ACC112 (cell line): ENCODE measurements at regions not wholly inside any gene's neighbourhood (a gene's known extent, or its start where the extent isn't known, plus 50 kb on each side); places are given as distances from the start of the nearest gene placed in this dataset.

Experiments
- H2AFZ ChIP-seq: fragments of 200-600 bp; sonication (generic); one replicate; pipeline ENCODE4 v1.6.0; 2017; ENCODE audit warnings: antibody characterized with exemption, low read length; ENCODE audit not compliant: unreplicated experiment
- H3K27ac ChIP-seq: fragments of 200-600 bp; sonication (generic); 2 replicates; pipeline ENCODE4 v1.5.1; 2014; ENCODE audit warnings: low read depth, mild to moderate bottlenecking, antibody characterized with exemption, low read length, moderate library complexity
- H3K27me3 ChIP-seq: fragments of 200-600 bp; sonication (generic); 2 replicates; pipeline ENCODE4 v1.6.1; 2014; ENCODE audit warnings: mild to moderate bottlenecking, antibody characterized with exemption, low read length, moderate library complexity, mixed read lengths; ENCODE audit not compliant: insufficient read depth
- H3K36me3 ChIP-seq: fragments of 200-600 bp; sonication (generic); 2 replicates; pipeline ENCODE4 v1.6.1; 2016; ENCODE audit warnings: mild to moderate bottlenecking, antibody characterized with exemption, low read length, moderate library complexity, mixed read lengths; ENCODE audit not compliant: insufficient read depth
- H3K4me1 ChIP-seq: fragments of 200-600 bp; sonication (generic); one replicate; pipeline ENCODE4 v1.6.1; 2016; ENCODE audit warnings: low read length, mixed read lengths; ENCODE audit not compliant: insufficient read depth, unreplicated experiment, control insufficient read depth
- H3K4me3 ChIP-seq: fragments of 200-600 bp; sonication (generic); 2 replicates; pipeline ENCODE4 v1.5.1; 2014; ENCODE audit warnings: mild to moderate bottlenecking, low read depth, low read length
- H3K79me2 ChIP-seq: fragments of 200-600 bp; sonication (generic); one replicate; pipeline ENCODE4 v1.6.0; 2016; ENCODE audit warnings: low read length; ENCODE audit not compliant: control insufficient read depth, unreplicated experiment, insufficient read depth

DNA sequence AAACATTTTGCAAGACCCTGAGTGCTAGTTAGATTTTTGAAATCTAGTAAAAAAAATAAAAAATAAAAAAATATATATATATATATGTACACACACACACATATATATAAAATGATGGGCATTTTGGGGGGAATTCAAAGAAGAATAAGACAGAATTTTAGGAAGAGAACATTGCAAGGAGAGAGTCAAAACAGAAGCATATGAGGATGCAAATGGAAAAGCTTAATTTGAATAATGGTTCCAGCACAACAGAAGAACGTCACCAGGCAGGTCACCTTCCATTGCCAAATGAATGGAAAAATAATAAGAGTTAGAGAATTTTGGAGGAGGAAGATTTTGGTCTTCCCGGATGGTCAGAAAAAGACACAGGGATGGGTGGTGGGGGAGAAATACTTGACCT lies 1097.2 kb downstream of the BCL11A start:
- Histone ChIP-seq H3K36me3 (no peaks in the 10 kb centered on the region), H2AFZ (no peak overlapping the region), H3K27me3 (no peaks in the 10 kb centered on the region), H3K27ac (no peak overlapping the region), H3K4me1 (no peaks in the 10 kb centered on the region), H3K79me2 (no peaks in the 10 kb centered on the region), H3K4me3 (no peak overlapping the region)

DNA sequence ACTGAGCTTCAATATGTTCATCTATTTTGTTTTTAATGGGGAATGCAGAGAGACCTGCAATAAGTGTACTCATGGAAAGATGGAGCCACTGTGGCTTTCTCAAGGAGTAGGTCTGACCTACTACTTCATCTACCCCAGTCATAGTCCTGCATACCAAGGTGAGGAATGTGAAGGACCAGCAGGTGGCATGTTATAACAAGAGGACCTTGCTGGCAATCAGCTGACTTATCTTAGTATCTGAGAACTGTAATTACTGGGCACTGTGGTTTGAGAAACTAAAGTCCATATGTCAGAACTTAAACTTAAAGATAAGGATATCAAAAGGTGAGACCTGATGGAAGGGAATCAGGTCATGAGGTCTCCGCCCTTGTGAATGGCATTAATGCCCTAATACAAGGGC lies 1104.2 kb downstream of the BCL11A start:
- no peaks in the 10 kb centered on the region for H3K27me3 ChIP-seq
- H3K4me3 ChIP-seq = no peak overlapping the region
- H3K79me2 ChIP-seq = no peaks in the 10 kb centered on the region
- H3K36me3 ChIP-seq = no peaks in the 10 kb centered on the region
- no peak overlapping the region for H2AFZ ChIP-seq
- H3K27ac ChIP-seq = no peak overlapping the region
- H3K4me1 ChIP-seq = no peaks in the 10 kb centered on the region

DNA sequence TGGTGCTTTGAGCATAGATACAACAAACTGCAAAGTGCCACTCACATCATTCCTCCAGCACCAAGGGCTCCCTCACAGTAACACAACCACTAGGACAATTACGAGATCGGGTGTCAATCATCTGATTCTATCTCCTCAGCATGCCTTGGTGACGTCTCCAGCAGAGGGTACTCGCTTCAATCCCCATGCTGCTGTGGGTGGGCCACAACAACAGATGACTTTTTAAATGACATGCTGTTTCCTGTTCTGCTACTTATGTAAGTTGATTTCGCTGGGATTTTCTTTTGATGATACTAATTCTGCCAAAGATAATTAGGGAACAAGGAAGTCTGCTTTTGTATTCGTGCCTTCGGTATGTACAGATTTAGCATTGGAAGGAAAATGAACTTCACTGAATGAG lies 1113.0 kb downstream of the BCL11A start:
- H3K27me3 ChIP-seq = no peaks in the 10 kb centered on the region
- H2AFZ ChIP-seq = no peak overlapping the region
- no peaks in the 10 kb centered on the region for H3K4me1 ChIP-seq
- H3K36me3 ChIP-seq = no peaks in the 10 kb centered on the region
- no peak overlapping the region for H3K4me3 ChIP-seq
- H3K79me2 ChIP-seq = no peaks in the 10 kb centered on the region
- H3K27ac ChIP-seq = no peak overlapping the region

DNA sequence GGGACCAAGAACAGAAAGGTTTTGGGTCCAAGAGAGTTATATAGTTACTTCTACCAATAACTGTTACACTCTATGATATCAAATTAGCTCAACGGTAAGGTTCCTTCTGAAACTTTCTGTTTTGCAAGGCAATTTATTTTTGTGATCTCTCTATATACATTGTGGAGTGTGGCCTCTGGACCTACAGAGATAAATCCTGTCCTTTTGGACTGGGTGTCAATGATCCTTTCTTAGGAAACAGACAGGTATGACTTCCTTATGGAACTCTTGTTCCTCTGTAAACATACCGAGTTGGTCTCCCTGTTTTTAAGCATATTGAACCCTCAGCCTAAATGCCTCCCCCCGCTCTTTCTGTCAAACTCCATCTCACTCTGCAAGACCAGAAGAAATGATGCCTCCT lies 1117.8 kb downstream of the BCL11A start:
- Histone ChIP-seq H3K27ac (no peak overlapping the region), H3K79me2 (no peaks in the 10 kb centered on the region), H3K27me3 (no peaks in the 10 kb centered on the region), H3K4me1 (no peaks in the 10 kb centered on the region), H3K36me3 (no peaks in the 10 kb centered on the region), H2AFZ (no peak overlapping the region), H3K4me3 (no peak overlapping the region)

DNA sequence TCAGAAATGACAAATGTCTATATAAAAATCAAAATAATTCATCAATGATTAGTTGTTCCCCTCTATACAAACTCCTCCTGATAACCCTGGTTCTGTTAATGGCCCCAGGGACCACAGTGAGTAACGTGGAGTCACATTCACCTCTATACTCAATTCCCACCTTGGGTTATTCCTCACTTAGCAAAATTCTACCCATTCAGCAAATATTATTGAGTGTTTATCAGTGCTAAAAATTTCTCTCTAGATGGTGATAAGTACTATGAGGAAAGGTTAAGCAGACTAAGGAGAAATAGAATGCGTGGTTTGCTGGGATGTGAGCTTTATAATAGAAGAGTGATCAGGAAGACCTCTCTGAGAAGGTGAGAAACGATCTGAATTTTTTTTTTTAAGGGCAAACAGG lies 1124.5 kb downstream of the BCL11A start:
- Histone ChIP-seq H3K36me3 (no peaks in the 10 kb centered on the region), H3K79me2 (no peaks in the 10 kb centered on the region), H3K27me3 (no peaks in the 10 kb centered on the region), H3K27ac (no peak overlapping the region), H2AFZ (no peak overlapping the region), H3K4me3 (no peak overlapping the region), H3K4me1 (no peaks in the 10 kb centered on the region)

DNA sequence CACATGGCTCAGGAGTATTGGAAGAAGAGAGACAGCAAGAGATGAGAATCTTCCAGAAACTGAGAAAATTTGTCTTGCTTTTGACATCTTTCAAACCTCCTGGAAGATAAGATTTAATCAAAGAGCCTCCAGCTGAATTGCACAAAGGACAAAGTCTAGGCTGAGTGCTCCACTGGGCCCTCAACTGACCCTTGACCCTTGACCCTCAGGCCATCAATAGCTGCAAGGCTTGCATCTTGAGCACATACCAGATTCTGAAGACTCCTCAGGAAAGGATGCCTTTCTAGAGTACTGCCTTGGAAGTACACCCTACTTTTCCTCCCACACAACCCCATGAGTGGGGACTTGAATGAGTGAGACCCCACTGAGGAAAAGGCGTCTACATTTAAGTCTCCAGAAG lies 1125.5 kb downstream of the BCL11A start:
- no peak overlapping the region for H3K27ac ChIP-seq

DNA sequence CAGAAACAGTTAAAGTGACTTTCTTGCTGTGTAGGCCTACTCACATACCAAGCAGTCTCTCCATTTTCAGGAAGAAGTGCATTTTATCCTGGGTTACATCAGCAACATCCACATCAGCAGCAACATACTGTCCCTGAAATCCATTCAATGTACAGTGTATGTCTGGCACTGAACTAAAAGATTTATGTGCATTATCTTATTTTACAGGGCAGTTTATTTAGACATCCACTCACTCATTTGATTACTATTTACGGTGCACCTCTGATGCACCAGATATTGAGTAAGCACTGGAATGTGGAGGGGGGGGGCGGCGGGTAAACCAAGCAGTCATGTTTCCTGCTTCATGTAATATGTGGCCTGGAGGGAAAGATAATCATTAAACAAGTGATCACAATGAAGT lies 1128.2 kb downstream of the BCL11A start:
- H3K4me3 ChIP-seq = no peak overlapping the region
- H3K79me2 ChIP-seq = no peaks in the 10 kb centered on the region
- no peak overlapping the region for H2AFZ ChIP-seq
- H3K4me1 ChIP-seq = no peaks in the 10 kb centered on the region
- H3K27me3 ChIP-seq = no peaks in the 10 kb centered on the region
- H3K36me3 ChIP-seq = no peaks in the 10 kb centered on the region
- no peak overlapping the region for H3K27ac ChIP-seq

More for the DNA sequence above, 1125.5 kb downstream of the BCL11A start:
- Histone ChIP-seq H3K27me3 (no peaks in the 10 kb centered on the region), H3K79me2 (no peaks in the 10 kb centered on the region), H3K4me3 (no peak overlapping the region), H3K4me1 (no peaks in the 10 kb centered on the region), H2AFZ (no peak overlapping the region), H3K36me3 (no peaks in the 10 kb centered on the region)

DNA sequence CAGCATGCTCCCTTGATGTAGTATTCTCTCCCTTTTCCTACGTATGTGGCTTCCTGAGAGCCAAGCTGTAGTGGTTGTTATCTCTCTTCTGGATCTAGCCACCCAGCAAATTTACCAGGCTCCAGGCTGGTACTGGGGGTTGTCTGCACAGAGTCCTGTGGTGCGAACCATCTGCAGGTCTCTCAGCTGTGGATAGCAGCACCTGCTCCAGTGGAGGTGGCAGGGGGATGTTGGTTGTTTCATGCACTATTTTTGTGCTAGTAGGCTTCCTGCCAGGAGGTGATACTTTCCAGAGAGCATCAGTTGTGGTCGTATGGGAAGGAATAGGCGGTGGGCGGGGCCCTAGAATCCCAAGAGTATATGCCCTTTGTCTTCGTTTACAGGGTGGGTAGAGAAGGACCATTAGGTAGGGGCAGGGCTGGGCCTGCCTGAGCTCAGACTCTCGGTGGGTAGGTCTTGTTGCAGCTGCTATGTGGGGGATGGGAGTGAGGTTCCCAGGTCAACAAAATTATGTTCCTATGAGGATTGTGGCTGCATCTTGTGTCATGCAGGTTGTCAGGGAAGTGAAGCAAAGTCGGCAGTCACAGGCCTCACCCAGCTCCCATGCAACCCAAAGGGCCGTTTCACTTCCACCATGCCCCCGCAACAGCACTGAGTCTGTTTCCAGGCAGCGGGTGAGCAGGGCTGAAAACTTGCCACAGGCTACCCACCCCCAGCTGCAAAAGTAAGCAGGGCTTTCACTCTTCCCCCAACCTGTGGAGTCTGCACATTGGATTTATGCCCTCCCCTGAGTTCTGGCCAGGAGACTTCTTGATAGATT lies 1139.5 kb downstream of the BCL11A start:
- H3K79me2 ChIP-seq = no peaks in the 10 kb centered on the region
- H3K27me3 ChIP-seq = no peaks in the 10 kb centered on the region
- no peaks in the 10 kb centered on the region for H3K4me1 ChIP-seq
- no peak overlapping the region for H2AFZ ChIP-seq
- no peak overlapping the region for H3K4me3 ChIP-seq
- no peaks in the 10 kb centered on the region for H3K36me3 ChIP-seq
- no peak overlapping the region for H3K27ac ChIP-seq

DNA sequence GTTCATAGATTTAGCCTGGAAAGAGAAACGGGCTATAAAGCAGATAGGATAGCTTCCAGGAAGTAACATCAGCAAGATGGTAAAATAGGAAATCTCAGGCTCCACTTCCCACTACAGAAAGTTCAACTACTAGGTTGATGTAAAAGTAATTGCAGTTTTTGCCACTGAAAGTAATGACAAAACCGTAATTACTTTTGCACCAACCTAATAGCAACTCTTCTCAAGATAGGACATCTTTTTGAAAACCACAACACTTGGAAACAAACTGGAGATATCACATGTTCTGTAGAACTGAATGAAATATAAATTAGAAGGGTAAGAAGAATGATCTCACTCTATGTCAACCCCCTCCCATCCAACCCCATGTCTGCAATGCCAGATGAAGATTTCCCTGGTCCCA lies 1154.3 kb downstream of the BCL11A start:
- Histone ChIP-seq H3K27ac (no peak overlapping the region), H3K27me3 (no peaks in the 10 kb centered on the region), H3K36me3 (no peaks in the 10 kb centered on the region), H2AFZ (no peak overlapping the region), H3K4me3 (no peak overlapping the region), H3K4me1 (no peaks in the 10 kb centered on the region), H3K79me2 (no peaks in the 10 kb centered on the region)

DNA sequence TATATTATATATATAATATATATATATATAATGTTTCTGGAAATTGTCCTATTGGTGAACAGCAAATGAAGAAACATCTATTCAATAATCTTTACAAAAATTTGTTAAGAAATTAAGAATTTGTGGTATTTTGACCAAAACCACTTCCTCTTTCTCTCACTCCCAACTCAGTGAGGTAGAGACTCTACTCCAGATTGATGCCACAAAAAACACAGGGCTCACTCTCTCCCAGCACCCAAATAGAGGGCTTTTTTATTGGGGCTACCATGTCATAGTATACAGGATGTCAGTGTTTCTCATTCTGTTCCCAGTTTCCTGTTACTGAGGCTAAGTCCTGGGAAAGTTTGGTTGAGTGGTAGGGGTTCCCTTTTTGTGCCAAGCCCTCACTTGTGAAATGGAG lies 1155.4 kb downstream of the BCL11A start:
- H3K79me2 ChIP-seq = no peaks in the 10 kb centered on the region

DNA sequence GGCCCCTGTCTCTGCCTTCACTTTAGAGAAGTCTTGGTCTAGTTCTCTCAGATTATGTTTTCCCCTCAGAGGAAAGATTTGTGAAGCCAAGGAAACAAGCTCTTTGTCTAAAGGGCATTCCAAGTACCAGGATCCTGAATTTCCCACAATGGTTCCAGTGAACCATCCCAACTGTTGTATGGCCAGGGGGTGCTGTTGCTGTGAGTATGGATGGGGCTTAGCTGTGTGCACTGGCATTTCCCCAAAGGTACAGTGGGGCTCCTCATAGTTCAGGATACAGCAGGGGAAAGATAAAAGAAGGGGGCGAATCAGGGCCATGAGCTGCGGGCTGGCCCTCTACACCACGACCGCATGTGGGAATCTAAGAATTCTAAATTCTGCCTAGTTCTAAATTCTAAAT lies 1154.0 kb upstream of the FANCL start:
- no peaks in the 10 kb centered on the region for H3K27me3 ChIP-seq

More for the DNA sequence above, 1155.4 kb downstream of the BCL11A start:
- Histone ChIP-seq H3K27ac (no peak overlapping the region), H3K36me3 (no peaks in the 10 kb centered on the region), H3K27me3 (no peaks in the 10 kb centered on the region), H3K4me3 (no peak overlapping the region), H2AFZ (no peak overlapping the region), H3K4me1 (no peaks in the 10 kb centered on the region)

More for the DNA sequence above, 1154.0 kb upstream of the FANCL start:
- no peak overlapping the region for H3K27ac ChIP-seq
- H3K36me3 ChIP-seq = no peaks in the 10 kb centered on the region
- no peaks in the 10 kb centered on the region for H3K4me1 ChIP-seq
- no peak overlapping the region for H3K4me3 ChIP-seq
- H2AFZ ChIP-seq = no peak overlapping the region
- H3K79me2 ChIP-seq = no peaks in the 10 kb centered on the region
